A673 (cell line): ENCODE measurements at regions not wholly inside any gene's neighbourhood (a gene's known extent, or its start where the extent isn't known, plus 50 kb on each side); places are given as distances from the start of the nearest gene placed in this dataset.

Experiments
- EZH2 ChIP-seq: fragments of 200-600 bp; sonication (generic); IDR thresholded peaks from 2 replicates; pipeline ENCODE4 v1.6.1; 2017; ENCODE audit warnings: borderline replicate concordance, low read depth, mild to moderate bottlenecking, mixed read lengths, antibody characterized with exemption, low read length; ENCODE audit not compliant: poor library complexity, severe bottlenecking
- TF ChIP-seq, protein P1 (sequence below): fragments of 300-800, 200-600 bp; sonication (generic); conservative IDR thresholded peaks from 2 replicates; pipeline ENCODE4 v1.5.1; 2017; ENCODE audit warnings: low read depth, mild to moderate bottlenecking, antibody characterized with exemption, low read length, moderate library complexity, mixed read lengths

DNA sequence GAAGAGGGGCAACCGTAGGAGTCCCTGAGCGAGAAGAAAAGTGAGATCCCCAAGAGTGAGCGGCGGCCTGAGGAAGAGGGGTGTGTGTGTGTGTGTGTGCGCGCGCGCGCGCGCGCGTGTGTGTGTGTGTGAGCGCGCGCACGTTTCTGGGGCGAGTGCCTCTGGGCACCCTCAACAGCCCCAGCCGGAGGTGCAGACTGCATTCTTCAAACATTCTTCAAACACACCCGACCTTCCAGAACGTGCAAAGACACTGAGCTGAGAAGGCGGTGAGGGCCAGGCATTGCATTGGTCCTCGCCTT is 76.2 kb upstream of the FOXP4 start:
- TF ChIP-seq, protein P1, sequence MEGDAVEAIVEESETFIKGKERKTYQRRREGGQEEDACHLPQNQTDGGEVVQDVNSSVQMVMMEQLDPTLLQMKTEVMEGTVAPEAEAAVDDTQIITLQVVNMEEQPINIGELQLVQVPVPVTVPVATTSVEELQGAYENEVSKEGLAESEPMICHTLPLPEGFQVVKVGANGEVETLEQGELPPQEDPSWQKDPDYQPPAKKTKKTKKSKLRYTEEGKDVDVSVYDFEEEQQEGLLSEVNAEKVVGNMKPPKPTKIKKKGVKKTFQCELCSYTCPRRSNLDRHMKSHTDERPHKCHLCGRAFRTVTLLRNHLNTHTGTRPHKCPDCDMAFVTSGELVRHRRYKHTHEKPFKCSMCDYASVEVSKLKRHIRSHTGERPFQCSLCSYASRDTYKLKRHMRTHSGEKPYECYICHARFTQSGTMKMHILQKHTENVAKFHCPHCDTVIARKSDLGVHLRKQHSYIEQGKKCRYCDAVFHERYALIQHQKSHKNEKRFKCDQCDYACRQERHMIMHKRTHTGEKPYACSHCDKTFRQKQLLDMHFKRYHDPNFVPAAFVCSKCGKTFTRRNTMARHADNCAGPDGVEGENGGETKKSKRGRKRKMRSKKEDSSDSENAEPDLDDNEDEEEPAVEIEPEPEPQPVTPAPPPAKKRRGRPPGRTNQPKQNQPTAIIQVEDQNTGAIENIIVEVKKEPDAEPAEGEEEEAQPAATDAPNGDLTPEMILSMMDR: no peak
- no peak for TF ChIP-seq EZH2
